AG10803 (cell line): ENCODE measurements at regions not wholly inside any gene's neighbourhood (a gene's known extent, or its start where the extent isn't known, plus 50 kb on each side); places are given as distances from the start of the nearest gene placed in this dataset.

ENCODE experiments used
- DNase-seq: peaks from one replicate; pipeline ENCODE4 v3.0.0; 2010; ENCODE audit warnings: low read depth
- H3K4me3 ChIP-seq: 2 replicates; pipeline ENCODE4 v1.5.1; 2011; ENCODE audit warnings: mild to moderate bottlenecking, low read length, control low read depth
- TF ChIP-seq, protein P1 (sequence below): conservative IDR thresholded peaks from 2 replicates; pipeline ENCODE4 v1.5.1; 2011; ENCODE audit warnings: mild to moderate bottlenecking, low read length, control low read depth, inconsistent platforms

DNA sequence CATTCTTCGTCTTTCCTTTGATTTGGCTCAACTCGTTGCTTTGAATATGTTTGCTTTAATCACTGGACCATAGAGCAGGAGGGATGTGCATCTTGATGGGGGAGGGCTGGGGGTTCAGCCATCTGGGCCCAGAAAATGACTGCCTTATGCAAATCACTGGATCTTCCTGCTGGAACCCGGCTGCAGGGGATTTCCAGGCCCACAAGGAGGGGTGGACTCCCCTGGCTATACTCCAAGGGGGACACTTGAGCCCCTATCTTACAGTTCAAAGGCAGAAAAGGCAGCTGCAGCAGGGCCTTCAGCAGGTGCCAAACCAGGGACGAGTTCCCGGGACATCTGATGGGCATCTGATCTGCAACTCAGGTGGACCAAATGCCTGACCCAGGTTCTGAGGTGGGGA lies 122.5 kb downstream of the DICER1 start:
- DNase-seq, result no peak
- TF ChIP-seq, protein P1, sequence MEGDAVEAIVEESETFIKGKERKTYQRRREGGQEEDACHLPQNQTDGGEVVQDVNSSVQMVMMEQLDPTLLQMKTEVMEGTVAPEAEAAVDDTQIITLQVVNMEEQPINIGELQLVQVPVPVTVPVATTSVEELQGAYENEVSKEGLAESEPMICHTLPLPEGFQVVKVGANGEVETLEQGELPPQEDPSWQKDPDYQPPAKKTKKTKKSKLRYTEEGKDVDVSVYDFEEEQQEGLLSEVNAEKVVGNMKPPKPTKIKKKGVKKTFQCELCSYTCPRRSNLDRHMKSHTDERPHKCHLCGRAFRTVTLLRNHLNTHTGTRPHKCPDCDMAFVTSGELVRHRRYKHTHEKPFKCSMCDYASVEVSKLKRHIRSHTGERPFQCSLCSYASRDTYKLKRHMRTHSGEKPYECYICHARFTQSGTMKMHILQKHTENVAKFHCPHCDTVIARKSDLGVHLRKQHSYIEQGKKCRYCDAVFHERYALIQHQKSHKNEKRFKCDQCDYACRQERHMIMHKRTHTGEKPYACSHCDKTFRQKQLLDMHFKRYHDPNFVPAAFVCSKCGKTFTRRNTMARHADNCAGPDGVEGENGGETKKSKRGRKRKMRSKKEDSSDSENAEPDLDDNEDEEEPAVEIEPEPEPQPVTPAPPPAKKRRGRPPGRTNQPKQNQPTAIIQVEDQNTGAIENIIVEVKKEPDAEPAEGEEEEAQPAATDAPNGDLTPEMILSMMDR, result no peak
- no peak overlapping the region for H3K4me3 ChIP-seq

DNA sequence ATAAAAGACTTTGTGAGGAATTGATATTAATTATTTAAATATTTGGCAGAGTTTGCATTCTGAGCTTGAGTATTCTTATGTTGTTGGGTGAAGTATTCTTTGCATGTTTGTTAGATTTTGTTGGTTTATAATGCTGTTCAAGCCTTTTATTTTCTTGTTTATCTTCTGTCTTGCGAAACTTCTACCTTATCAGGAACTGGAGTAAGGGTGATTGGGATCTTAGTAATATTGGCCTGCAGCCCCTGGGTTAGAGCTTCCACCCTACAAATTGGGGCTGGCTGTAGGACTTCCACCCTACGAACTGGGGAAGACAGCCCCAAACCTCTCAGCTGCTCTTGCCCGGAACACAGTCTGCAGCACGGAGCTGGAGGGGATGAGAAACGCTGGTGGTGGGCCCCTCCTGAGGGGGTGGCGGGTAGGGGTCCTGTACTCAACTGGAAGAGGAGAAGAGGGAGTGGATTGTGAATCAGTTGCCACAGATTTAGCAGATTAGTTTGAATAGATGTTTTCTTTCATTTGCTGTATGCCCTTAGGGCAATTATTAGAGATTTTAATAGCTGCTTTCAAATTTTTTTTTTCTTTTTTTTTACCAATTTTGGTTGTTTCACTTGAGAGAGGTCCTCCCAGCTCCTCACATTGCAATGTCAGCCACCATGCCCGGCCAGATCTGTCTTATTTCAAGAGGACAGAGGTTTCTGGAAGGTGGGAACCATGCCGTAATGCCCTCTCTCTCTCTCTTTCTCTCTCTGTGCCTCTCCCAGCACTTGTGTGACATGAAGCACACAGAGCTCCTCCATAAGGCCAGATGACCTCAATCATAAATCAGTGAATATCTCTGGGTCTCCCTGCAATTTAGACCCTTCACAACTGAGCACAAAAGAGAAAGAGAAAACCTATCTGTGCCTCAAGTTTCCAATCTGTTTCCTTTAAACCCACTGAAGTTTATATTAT lies 123.4 kb downstream of the DICER1 start:
- no peak for DNase-seq
- TF ChIP-seq, protein P1, result no peak
- H3K4me3 ChIP-seq, result no peak overlapping the region

DNA sequence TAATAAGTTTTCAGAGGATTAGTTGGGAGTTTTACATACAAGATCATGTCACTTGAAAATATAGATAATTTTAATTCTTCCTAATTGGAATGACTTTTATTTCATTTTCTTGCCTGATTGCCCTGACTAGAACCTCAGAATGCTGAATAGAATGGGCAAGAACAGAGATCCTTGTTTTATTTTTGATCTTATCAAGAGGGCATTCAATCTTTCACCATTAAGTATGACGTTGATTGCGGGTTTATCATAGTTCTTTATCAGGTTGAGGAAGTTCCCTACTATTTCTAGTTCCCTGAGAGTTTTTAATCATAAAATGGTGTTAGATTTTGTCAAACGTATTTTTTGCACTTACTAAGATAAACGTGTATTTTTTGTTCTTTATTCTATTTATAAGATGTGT lies 124.3 kb downstream of the DICER1 start:
- H3K4me3 ChIP-seq, result no peak overlapping the region
- DNase-seq, result no peak

DNA sequence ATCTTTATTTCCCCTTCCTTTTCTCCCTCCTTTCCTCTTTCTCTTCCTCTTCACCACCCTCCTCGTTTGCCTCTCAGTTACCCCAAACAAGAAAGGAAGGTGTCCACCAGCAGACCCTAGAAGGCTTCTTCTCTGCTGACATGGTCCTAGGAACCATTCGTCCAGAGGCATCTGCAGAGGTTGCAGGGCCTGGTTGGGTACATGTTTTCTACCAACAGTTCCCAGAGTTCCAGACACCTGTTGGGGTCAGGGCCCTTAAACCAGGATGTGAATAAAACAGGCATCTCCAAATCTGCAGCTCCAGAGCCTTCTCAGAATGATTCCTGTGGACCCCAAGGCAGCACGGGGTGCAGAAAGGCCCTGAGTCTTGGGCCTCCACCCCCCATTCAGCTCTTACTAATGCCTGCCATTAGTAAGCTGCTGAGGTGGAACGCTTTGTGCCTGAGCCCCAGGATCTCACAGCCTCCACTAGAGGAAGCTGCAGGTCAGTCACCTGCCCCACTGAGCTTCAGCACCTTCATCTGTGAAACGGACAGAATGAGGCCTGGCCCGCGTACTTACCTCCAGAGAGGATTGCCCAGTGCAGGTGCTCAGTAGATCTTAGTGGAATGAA lies 130.4 kb downstream of the DICER1 start:
- no peak overlapping the region for H3K4me3 ChIP-seq
- DNase-seq, result no peak
- TF ChIP-seq, protein P1, result no peak

More for the DNA sequence above, 124.3 kb downstream of the DICER1 start:
- TF ChIP-seq, protein P1, result no peak

DNA sequence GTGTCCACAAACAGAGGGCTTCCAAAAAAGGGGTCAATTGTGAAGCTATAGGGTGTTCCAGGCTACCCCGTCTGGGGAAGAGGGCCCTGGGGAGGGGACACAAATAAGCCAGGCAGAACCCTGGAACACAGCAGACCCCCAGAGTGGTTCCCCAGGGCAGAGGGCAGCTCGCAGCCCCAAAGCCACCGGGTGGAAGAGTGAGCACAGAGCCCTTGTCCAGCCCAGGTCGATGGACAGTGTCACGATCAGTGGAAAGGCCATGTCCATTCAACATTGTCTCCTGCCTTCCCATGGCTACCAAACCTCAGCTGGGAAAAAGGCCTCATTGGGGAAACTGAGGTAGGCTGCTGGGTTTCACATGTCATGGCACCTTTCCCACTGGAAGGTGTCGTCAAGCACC lies 131.4 kb downstream of the DICER1 start:
- TF ChIP-seq, protein P1, result no peak
- no peak for DNase-seq
- H3K4me3 ChIP-seq, result no peak overlapping the region

DNA sequence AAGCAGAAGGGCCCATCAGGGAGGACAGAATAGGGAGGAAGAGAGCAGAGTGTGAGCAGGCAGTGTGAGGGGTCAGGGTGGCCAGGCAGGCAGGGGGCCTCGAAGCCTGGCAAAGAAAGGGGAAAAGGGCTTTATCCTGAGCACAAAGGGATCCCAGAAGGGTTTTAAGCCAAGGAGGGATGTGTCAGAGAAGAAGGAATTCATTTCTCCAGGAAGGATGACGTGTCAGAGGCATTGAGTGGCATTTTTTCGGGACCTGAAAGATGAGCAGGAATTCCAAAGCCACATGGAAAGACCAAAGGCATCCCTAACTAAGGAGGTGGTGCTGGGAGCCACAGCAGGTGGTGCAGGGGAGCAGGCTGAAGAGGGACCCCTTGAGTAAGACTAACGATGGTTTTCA lies 132.1 kb downstream of the DICER1 start:
- TF ChIP-seq, protein P1, result no peak
- H3K4me3 ChIP-seq, result no peak overlapping the region
- DNase-seq, result peak; percentile 24

DNA sequence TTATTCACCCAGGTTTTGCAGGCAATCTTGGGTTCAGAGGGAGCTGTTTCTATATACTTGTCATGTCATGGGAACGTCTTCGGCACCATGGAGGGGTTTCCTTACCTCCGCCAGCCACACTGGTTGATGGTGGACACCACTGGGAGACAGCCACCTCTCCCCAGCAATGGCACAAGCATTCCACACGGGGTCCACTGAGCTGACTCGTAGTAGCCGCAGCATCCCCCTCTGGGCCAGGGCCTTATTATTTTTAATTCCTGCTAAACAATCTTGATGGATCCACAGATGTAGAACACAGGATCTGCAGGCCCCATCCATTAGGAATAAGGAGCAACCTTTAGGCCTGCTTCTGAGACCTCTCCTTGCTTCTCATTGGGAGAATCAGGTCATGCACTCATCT lies 132.9 kb downstream of the DICER1 start:
- H3K4me3 ChIP-seq, result no peak overlapping the region
- no peak for DNase-seq
- TF ChIP-seq, protein P1, result no peak
